Mucosa of rectum (tissue), 2 donors: ENCODE measurements at regions not wholly inside any gene's neighbourhood (a gene's known extent, or its start where the extent isn't known, plus 50 kb on each side); places are given as distances from the start of the nearest gene placed in this dataset.

Experiments used
- H3K27ac ChIP-seq, 2 donors: one replicate each; pipeline ENCODE4 v1.7.0; 2013; ENCODE audit warnings: inconsistent platforms in 2 of 2, low read depth in 2 of 2, low read length in 2 of 2
- H3K27me3 ChIP-seq, 2 donors: one replicate each; pipeline ENCODE4 v1.7.0; 2013; ENCODE audit warnings: low read length in 2 of 2; ENCODE audit not compliant: control insufficient read depth in 2 of 2, insufficient read depth in 2 of 2
- H3K36me3 ChIP-seq, 2 donors: one replicate each; pipeline ENCODE4 v1.7.0; 2013; ENCODE audit warnings: low read length in 2 of 2; ENCODE audit not compliant: control insufficient read depth in 2 of 2, insufficient read depth in 2 of 2
- H3K4me1 ChIP-seq, 2 donors: one replicate each; pipeline ENCODE4 v1.7.0; 2013; ENCODE audit warnings: low read length in 2 of 2, mild to moderate bottlenecking in 1 of 2; ENCODE audit not compliant: control insufficient read depth in 2 of 2, insufficient read depth in 2 of 2
- H3K4me3 ChIP-seq, 2 donors: one replicate each; pipeline ENCODE4 v1.7.0; 2013; ENCODE audit warnings: low read length in 2 of 2
- H3K9ac ChIP-seq, 2 donors: one replicate each; pipeline ENCODE4 v1.7.0; 2013; ENCODE audit warnings: low read length in 2 of 2, low read depth in 1 of 2, mild to moderate bottlenecking in 1 of 2
- H3K9me3 ChIP-seq, 2 donors: one replicate each; pipeline ENCODE4 v1.7.0; 2013; ENCODE audit warnings: low read length in 2 of 2; ENCODE audit not compliant: control insufficient read depth in 2 of 2
- donor health status: healthy.
- donor health status: Normal muscosa, but diverticular disease.

DNA sequence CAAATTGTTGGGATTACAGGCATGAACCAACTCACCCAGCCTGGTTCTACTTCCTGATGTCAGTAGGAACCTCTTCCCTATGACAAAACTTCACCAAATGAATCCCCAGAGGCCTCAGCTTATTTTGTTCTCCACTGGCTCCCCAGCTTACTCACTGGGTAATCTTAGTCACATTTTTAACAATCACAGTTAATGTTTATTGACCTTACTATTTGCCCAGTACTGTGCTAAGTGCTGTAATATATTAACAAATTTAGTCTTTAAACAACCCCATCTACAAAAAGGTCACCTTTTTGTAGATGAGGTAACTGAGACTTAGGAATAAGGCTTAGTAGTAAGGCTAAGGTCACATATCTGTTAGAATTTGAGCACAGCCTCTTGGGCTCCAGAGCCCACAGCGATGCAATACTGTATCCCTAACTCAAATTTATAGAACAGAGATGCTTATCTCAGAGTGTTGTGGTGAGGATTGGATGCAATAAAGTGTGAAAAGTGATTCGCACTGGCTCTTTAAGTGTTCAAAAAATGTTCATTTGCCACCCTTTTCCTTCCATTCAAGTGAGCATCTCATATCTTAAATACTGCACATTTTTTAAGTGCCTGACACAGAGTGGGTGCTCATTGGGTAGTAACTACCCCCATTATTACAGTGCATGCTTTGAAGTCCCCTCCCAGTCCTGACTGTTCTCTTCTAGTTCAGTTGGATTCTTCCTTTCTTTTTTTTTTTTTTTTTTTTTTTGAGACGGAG, 146.4 kb upstream of the ARHGAP5 start:
- Histone ChIP-seq H3K36me3 (no peaks in the 10 kb centered on the region), H3K9me3 (no peaks in the 10 kb centered on the region), H3K9ac (no peak overlapping the region), H3K27ac (no peak overlapping the region), H3K27me3 (no peaks in the 10 kb centered on the region), H3K4me1 (peaks cover 11 to 15% of the 10 kb centered on the region in 2 donors), H3K4me3 (no peak overlapping the region)

GRCh38 chr14:31932675-31933074, 144.4 kb upstream of the ARHGAP5 start:
- H3K4me3 ChIP-seq = no peak overlapping the region
- H3K4me1 ChIP-seq = peaks cover 9 to 21% of the 10 kb centered on the region in 2 donors
- H3K9ac ChIP-seq = no peak overlapping the region
- H3K9me3 ChIP-seq = no peaks in the 10 kb centered on the region
- no peak overlapping the region for H3K27ac ChIP-seq
- H3K27me3 ChIP-seq = no peaks in the 10 kb centered on the region
- H3K36me3 ChIP-seq = no peaks in the 10 kb centered on the region

DNA sequence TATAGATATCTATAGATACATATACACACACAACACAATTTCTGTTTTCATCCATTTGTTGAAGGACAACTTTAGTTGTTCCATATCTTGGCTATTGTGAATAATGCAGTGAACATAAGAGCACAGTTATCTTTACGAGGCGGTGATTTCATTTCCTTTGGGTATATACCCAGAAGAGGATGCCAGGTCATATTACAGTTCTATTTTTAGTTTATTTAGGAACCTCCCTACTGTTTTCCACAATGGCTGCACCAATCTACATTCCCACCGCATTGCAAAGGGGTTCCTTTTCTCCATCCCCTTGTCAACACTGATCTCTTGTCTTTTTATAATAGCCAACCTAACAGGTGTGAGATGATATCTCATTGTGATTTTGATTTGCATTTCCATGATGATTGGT, 143.4 kb upstream of the ARHGAP5 start:
- Histone ChIP-seq H3K9ac (no peak overlapping the region), H3K27me3 (no peaks in the 10 kb centered on the region), H3K4me3 (no peak overlapping the region), H3K4me1 (peaks cover 9 to 21% of the 10 kb centered on the region in 2 donors), H3K36me3 (no peaks in the 10 kb centered on the region), H3K9me3 (no peaks in the 10 kb centered on the region), H3K27ac (no peak overlapping the region)

DNA sequence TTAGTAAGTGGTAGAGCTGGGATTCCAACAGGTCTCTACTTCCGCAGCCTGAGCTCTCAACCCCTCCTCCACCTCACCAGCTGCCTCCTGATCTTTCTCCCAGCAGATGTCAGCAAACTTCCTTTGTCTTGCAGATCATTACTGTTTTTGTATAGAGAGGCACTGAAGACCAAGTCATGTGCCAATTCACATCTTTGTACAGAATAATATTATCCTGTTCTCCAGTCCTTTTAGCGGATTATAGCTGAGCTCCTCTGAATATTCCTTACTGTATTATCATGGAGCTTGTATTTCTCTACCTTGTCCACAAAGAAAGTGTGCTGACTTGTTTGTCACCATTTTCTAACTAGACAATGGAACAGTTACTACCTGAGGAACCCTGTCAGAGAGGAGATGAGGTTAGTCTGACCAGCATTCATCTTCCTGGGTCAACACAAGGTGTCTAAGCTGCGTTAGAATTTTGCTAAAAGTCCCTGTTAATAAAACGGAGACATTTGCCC, 142.3 kb upstream of the ARHGAP5 start:
- no peaks in the 10 kb centered on the region for H3K27me3 ChIP-seq
- no peak overlapping the region for H3K4me3 ChIP-seq
- no peaks in the 10 kb centered on the region for H3K36me3 ChIP-seq
- H3K9me3 ChIP-seq = no peaks in the 10 kb centered on the region
- H3K27ac ChIP-seq = peak overlapping the region in 1 of 2 donors; percentile 46
- H3K9ac ChIP-seq = no peak overlapping the region
- peaks cover 9 to 27% of the 10 kb centered on the region in 2 donors for H3K4me1 ChIP-seq

- H3K4me3 ChIP-seq = no peak overlapping the region
- H3K27ac ChIP-seq = peak overlapping the region in 1 of 2 donors; percentile 46
These were observed 141.7 kb upstream of the ARHGAP5 start for GRCh38 chr14:31935391-31935790.

DNA sequence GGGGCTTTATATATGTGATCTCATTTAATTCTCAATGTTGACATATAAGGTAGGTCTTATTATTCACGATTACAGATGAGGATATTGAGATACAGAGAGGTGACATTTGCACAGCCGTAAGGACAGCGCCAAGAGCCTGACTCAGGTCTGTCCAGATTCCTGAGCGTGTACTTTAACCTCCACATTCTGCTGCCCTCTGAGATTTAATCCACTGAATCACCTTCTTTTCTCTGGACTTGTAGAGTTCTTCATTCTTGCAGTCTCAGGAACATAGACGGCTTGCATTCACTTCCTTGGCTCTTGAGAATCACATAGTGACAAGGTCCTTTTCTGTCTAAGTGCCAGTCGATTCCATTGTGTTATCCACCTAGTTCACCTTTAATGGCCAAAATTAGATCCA, 141.0 kb upstream of the ARHGAP5 start:
- Histone ChIP-seq H3K27me3 (no peaks in the 10 kb centered on the region), H3K36me3 (no peaks in the 10 kb centered on the region), H3K4me3 (no peak overlapping the region), H3K27ac (peak overlapping the region; percentile 49 to 53), H3K9me3 (no peaks in the 10 kb centered on the region), H3K4me1 (peaks cover 9 to 27% of the 10 kb centered on the region in 2 donors), H3K9ac (no peak overlapping the region)

More at GRCh38 chr14:31935391-31935790, 141.7 kb upstream of the ARHGAP5 start:
- no peaks in the 10 kb centered on the region for H3K9me3 ChIP-seq
- no peak overlapping the region for H3K9ac ChIP-seq
- no peaks in the 10 kb centered on the region for H3K27me3 ChIP-seq
- no peaks in the 10 kb centered on the region for H3K36me3 ChIP-seq
- H3K4me1 ChIP-seq = peaks cover 9 to 27% of the 10 kb centered on the region in 2 donors

- H3K27me3 ChIP-seq = no peaks in the 10 kb centered on the region
- no peak overlapping the region for H3K9ac ChIP-seq
- no peaks in the 10 kb centered on the region for H3K9me3 ChIP-seq
- H3K4me1 ChIP-seq = peaks cover 12 to 27% of the 10 kb centered on the region in 2 donors
- H3K4me3 ChIP-seq = no peak overlapping the region
- H3K27ac ChIP-seq = peak overlapping the region; percentile 41 to 76
- H3K36me3 ChIP-seq = no peaks in the 10 kb centered on the region
These were observed 139.3 kb upstream of the ARHGAP5 start for GRCh38 chr14:31937730-31938346.

- Histone ChIP-seq H3K4me1 (peaks cover 24 to 34% of the 10 kb centered on the region in 2 donors), H3K9ac (no peak overlapping the region), H3K9me3 (no peaks in the 10 kb centered on the region), H3K27ac (no peak overlapping the region), H3K36me3 (no peaks in the 10 kb centered on the region), H3K4me3 (no peak overlapping the region), H3K27me3 (no peaks in the 10 kb centered on the region)
These were observed 137.2 kb upstream of the ARHGAP5 start for GRCh38 chr14:31939934-31940333.

GRCh38 chr14:31941487-31941886, 135.6 kb upstream of the ARHGAP5 start:
- H3K36me3 ChIP-seq = no peaks in the 10 kb centered on the region
- H3K4me1 ChIP-seq = peaks cover 29 to 32% of the 10 kb centered on the region in 2 donors
- H3K9me3 ChIP-seq = no peaks in the 10 kb centered on the region
- H3K4me3 ChIP-seq = no peak overlapping the region
- H3K27ac ChIP-seq = no peak overlapping the region
- H3K27me3 ChIP-seq = no peaks in the 10 kb centered on the region
- no peak overlapping the region for H3K9ac ChIP-seq

- Histone ChIP-seq H3K4me3 (no peak overlapping the region), H3K9me3 (no peaks in the 10 kb centered on the region), H3K27me3 (no peaks in the 10 kb centered on the region), H3K9ac (no peak overlapping the region), H3K27ac (no peak overlapping the region), H3K4me1 (peaks cover 29% of the 10 kb centered on the region in 2 donors), H3K36me3 (no peaks in the 10 kb centered on the region)
These were observed 134.8 kb upstream of the ARHGAP5 start for GRCh38 chr14:31942166-31942841.
